Ovary (tissue), 7 donors: ENCODE measurements at regions not wholly inside any gene's neighbourhood (a gene's known extent, or its start where the extent isn't known, plus 50 kb on each side); places are given as distances from the start of the nearest gene placed in this dataset.

Experiments
- DNase-seq, 5 donors: peaks; one replicate each; pipeline ENCODE4 v3.0.0-alpha.2; 2019 to 2020
- H3K27ac ChIP-seq, 2 donors: fragments of 200-600 bp; one replicate each; pipeline versions ENCODE4 v1.5.1 to v1.8.0; 2019 to 2022
- H3K27me3 ChIP-seq: fragments of 200-600 bp; one replicate; pipeline ENCODE4 v1.8.0; 2022
- H3K36me3 ChIP-seq: fragments of 200-600 bp; sonication (generic); one replicate; pipeline ENCODE4 v1.5.1; 2019
- H3K4me1 ChIP-seq: one replicate; pipeline ENCODE4 v1.8.1; 2013; ENCODE audit warnings: mild to moderate bottlenecking, moderate library complexity; ENCODE audit not compliant: insufficient read depth
- H3K4me3 ChIP-seq: fragments of 200-600 bp; sonication (generic); one replicate; pipeline ENCODE4 v1.5.1; 2017
- H3K9me3 ChIP-seq, 2 donors: fragments of 200-600 bp in 1 of 2; sonication (generic) in 1 of 2; one replicate each; pipeline versions ENCODE4 v1.5.1 to v1.8.1; 2013 to 2019; ENCODE audit warnings: mild to moderate bottlenecking in 1 of 2, moderate library complexity in 1 of 2
- CTCF ChIP-seq, 3 donors: fragments of 450-650 bp in 2 of 3; fragments of 200-600 bp in 1 of 3; IDR thresholded peaks; one replicate each; pipeline versions ENCODE4 v1.5.1 to v1.8.0; 2016 to 2022; ENCODE audit warnings: antibody characterized with exemption in 3 of 3, mild to moderate bottlenecking in 1 of 3
- EP300 ChIP-seq: sonication (generic); formaldehyde crosslinking; IDR thresholded peaks from one replicate; pipeline ENCODE4 v1.6.1; 2017; ENCODE audit warnings: antibody characterized with exemption
- POLR2A ChIP-seq: fragments of 450-650 bp; IDR thresholded peaks from one replicate; pipeline ENCODE4 v1.6.1; 2017; ENCODE audit warnings: antibody characterized with exemption, mild to moderate bottlenecking, moderate library complexity
- WGBS, 3 donors: extraction: QIAGEN DNeasy Blood & Tissue Kit in 1 of 3; methylation state at CpG; one replicate each; pipeline versions ENCODE4 v1.1.5 to v1.1.7; 2013 to 2017; 5-methylcytosine and 5-hydroxymethylcytosine counted together
- intact Hi-C, 4 donors: fragments of 100-400 bp; cut with DNase I; formaldehyde crosslinking; loops; one replicate each; pipeline versions ENCODE4 v1.11.0 to v1.15.1; 2022 to 2023
- donor health status: DM: no; HTN: no; CAD: no; lungs with moderate emphysema.
- donor health status: DM: no; HTN: no; CAD: no.
- donor health status: Bipolar disorder and iron deficiency.
- donor health status: DM: no; HTN: no; CAD: no.
- donor health status: DM: yes; HTN: yes; CAD: no.

DNA sequence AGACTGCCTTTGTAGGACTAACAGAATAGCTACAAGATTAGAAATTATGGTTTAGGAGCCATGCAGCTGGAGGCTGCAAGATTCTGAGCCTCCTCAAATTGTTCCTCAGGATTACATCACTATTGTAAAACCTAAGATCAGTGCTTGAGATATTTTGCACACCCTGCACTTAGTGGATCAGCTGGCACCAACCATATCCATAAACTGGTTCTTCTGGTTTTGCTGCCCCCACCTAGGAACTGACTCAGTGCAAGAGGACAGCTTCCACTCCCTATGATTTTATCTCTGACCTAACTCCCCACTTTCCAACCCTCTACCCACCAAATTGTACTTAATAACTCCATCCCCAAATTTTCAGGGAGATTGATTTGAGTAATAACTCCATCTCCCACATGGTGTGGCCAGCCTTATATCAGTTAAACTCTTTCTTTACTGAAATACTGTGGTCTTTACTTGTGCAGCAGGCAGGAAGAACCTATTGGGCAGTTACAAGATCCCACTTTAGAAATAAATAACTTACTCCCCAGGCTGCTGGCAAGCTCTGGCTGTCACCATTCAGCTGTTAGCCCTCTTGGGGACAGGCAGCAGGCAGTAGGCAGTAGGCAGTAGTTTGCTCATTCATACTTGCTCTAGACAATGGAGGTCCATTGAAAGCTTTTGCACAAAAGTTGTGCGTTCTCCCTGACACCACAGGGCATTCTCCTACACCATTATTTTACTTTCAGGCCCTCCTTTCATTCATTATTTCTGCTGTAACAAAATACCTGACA, 119.0 kb downstream of the SLC17A6 start:
- intact Hi-C loops, result no loop called here
- no peaks in the 10 kb centered on the region for H3K9me3 ChIP-seq
- WGBS, 3 donors, result 88 to 91% (median 89%) methylated on average over 1 of the region's 1 CpG
- DNase-seq, result no peak
- no peak overlapping the region for H3K4me3 ChIP-seq
- no peaks in the 10 kb centered on the region for H3K36me3 ChIP-seq
- H3K27ac ChIP-seq, result no peak overlapping the region
- H3K27me3 ChIP-seq, result no peaks in the 10 kb centered on the region
- no peaks in the 10 kb centered on the region for H3K4me1 ChIP-seq
- TF ChIP-seq EP300 (no peak), CTCF (IDR thresholded peaks at IDR 0.05) (no peak), POLR2A (no peak)

- intact Hi-C loops, result no loop called here
- H3K4me3 ChIP-seq, result no peak overlapping the region
- 7 to 19% (median 17%) methylated on average over 4 of the region's 4 CpGs for WGBS, 3 donors
- H3K9me3 ChIP-seq, result no peaks in the 10 kb centered on the region
- DNase-seq, result no peak
- H3K4me1 ChIP-seq, result no peaks in the 10 kb centered on the region
- no peaks in the 10 kb centered on the region for H3K27me3 ChIP-seq
- no peak overlapping the region for H3K27ac ChIP-seq
- no peak for TF ChIP-seq CTCF (IDR thresholded peaks at IDR 0.05)
- no peak for TF ChIP-seq EP300
- no peak for TF ChIP-seq POLR2A
- no peaks in the 10 kb centered on the region for H3K36me3 ChIP-seq
Observed at GRCh38 chr11:22454461-22455090, 116.4 kb downstream of the SLC17A6 start.

GRCh38 chr11:22449441-22449840, 111.3 kb downstream of the SLC17A6 start:
- Histone ChIP-seq H3K9me3 (no peaks in the 10 kb centered on the region), H3K4me3 (no peak overlapping the region), H3K4me1 (no peaks in the 10 kb centered on the region), H3K27me3 (no peaks in the 10 kb centered on the region), H3K36me3 (no peaks in the 10 kb centered on the region), H3K27ac (no peak overlapping the region)
- intact Hi-C loops, result no loop called here
- no peak for DNase-seq
- TF ChIP-seq CTCF (IDR thresholded peaks at IDR 0.05) (no peak), EP300 (no peak), POLR2A (no peak)

DNA sequence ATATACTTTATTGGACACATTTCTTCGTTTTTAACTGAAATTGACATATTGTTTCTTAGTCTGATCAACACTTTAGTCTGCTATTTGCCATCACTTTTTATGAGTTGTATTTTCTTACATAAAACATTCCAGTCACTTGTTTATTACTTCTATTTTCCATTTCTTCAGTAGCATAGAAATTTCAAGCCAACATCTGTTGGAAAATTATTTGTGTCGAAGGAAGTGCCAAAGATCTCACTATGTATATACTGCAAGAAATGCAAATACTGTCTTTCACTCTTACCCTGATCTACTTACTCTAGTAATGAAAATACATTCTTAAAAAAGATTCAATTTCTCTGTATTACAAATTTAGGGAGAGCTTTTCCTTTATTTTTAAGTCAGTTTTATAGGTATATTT, 105.9 kb downstream of the SLC17A6 start:
- Histone ChIP-seq H3K36me3 (no peaks in the 10 kb centered on the region), H3K4me1 (no peaks in the 10 kb centered on the region), H3K4me3 (no peak overlapping the region), H3K27me3 (no peaks in the 10 kb centered on the region), H3K9me3 (no peaks in the 10 kb centered on the region), H3K27ac (no peak overlapping the region)
- intact Hi-C loops, result no loop called here
- TF ChIP-seq EP300, result no peak
- TF ChIP-seq CTCF (IDR thresholded peaks at IDR 0.05), result no peak
- 50 to 56% (median 51%) methylated on average over 2 of the region's 2 CpGs for WGBS, 3 donors
- no peak for DNase-seq
